ENCODE measurements at regions not wholly inside any gene's neighbourhood (a gene's known extent, or its start where the extent isn't known, plus 50 kb on each side); places are given as distances from the start of the nearest gene placed in this dataset.

- no peak for TF ChIP-seq TCF7L2 (IDR thresholded peaks at IDR 0.05; ENCODE audit: borderline replicate concordance, extremely low read depth, insufficient read depth, insufficient read length)
- TF ChIP-seq, protein P1, sequence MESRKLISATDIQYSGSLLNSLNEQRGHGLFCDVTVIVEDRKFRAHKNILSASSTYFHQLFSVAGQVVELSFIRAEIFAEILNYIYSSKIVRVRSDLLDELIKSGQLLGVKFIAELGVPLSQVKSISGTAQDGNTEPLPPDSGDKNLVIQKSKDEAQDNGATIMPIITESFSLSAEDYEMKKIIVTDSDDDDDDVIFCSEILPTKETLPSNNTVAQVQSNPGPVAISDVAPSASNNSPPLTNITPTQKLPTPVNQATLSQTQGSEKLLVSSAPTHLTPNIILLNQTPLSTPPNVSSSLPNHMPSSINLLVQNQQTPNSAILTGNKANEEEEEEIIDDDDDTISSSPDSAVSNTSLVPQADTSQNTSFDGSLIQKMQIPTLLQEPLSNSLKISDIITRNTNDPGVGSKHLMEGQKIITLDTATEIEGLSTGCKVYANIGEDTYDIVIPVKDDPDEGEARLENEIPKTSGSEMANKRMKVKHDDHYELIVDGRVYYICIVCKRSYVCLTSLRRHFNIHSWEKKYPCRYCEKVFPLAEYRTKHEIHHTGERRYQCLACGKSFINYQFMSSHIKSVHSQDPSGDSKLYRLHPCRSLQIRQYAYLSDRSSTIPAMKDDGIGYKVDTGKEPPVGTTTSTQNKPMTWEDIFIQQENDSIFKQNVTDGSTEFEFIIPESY (IDR thresholded peaks at IDR 0.05; ENCODE audit: extremely low read depth, insufficient replicate concordance, low read length): no peak
Measured at GRCh38 chr9:2963307-2963706, 119.4 kb upstream of the PUM3 start (continued).

DNA sequence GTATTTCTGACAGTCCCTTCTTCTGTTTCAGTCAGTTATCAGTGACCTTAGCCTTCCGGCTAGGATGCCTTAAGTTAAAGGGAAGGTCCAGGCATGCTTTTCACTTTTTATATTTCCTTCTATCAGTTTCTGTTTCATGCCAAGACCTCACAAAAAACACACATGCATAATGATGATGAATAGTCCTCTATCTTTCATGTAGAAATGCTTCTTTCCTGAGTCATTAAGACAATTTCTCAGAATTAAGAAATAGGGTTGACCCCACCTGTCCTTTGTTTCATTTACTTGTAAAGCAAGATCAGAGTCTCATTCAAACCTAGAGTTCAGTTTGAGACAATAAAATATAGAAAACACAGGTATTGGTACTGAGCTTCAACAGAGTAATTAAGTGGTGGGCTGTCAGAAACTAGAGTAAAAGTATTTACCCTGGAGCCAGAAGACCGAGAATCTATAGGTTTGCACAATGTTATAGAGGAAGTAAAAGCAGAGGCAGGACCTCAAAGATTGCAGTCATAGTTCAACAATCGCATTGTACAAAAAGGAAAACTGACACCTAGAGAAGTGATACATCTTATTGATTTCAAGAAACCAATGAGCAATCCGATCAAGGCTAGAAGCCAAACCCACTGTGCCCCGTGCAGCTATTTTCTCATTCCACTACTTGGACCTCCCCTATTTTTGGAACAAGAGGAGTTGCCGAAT lies 118.7 kb upstream of the PUM3 start:
- no peak for TF ChIP-seq TCF7L2 (IDR thresholded peaks at IDR 0.05; ENCODE audit: borderline replicate concordance, extremely low read depth, insufficient read depth, insufficient read length)
- no peak for TF ChIP-seq SRF (IDR thresholded peaks at IDR 0.05; ENCODE audit: low read depth)
- TF ChIP-seq FOSL1 (IDR thresholded peaks at IDR 0.05; ENCODE audit: low read depth): no peak
- TF ChIP-seq, protein P2, sequence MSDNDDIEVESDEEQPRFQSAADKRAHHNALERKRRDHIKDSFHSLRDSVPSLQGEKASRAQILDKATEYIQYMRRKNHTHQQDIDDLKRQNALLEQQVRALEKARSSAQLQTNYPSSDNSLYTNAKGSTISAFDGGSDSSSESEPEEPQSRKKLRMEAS (IDR thresholded peaks at IDR 0.05): no peak
- TF ChIP-seq JUND (IDR thresholded peaks at IDR 0.05): no peak
- TF ChIP-seq, protein P3, sequence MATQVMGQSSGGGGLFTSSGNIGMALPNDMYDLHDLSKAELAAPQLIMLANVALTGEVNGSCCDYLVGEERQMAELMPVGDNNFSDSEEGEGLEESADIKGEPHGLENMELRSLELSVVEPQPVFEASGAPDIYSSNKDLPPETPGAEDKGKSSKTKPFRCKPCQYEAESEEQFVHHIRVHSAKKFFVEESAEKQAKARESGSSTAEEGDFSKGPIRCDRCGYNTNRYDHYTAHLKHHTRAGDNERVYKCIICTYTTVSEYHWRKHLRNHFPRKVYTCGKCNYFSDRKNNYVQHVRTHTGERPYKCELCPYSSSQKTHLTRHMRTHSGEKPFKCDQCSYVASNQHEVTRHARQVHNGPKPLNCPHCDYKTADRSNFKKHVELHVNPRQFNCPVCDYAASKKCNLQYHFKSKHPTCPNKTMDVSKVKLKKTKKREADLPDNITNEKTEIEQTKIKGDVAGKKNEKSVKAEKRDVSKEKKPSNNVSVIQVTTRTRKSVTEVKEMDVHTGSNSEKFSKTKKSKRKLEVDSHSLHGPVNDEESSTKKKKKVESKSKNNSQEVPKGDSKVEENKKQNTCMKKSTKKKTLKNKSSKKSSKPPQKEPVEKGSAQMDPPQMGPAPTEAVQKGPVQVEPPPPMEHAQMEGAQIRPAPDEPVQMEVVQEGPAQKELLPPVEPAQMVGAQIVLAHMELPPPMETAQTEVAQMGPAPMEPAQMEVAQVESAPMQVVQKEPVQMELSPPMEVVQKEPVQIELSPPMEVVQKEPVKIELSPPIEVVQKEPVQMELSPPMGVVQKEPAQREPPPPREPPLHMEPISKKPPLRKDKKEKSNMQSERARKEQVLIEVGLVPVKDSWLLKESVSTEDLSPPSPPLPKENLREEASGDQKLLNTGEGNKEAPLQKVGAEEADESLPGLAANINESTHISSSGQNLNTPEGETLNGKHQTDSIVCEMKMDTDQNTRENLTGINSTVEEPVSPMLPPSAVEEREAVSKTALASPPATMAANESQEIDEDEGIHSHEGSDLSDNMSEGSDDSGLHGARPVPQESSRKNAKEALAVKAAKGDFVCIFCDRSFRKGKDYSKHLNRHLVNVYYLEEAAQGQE (IDR thresholded peaks at IDR 0.05; ENCODE audit: low read depth): no peak
- TF ChIP-seq, protein P1 (IDR thresholded peaks at IDR 0.05; ENCODE audit: extremely low read depth, insufficient replicate concordance, low read length): no peak
- Histone ChIP-seq H4K20me1 (ENCODE audit: insufficient read depth) (no peaks in the 10 kb centered on the region; the same call in 1 of the 2 replicates), H3K4me1 (ENCODE audit: control insufficient read depth in 1 of 2, insufficient read depth in 2 of 2, low read length in 2 of 2) (no peaks in the 10 kb centered on the region), H3K9me2 (ENCODE audit: insufficient read depth) (no peaks in the 10 kb centered on the region), H3K79me2 (ENCODE audit: insufficient read depth, low read length) (no peaks in the 10 kb centered on the region), H3K27ac (ENCODE audit: low read depth, low read length) (no peak overlapping the region), H3K27me3 (ENCODE audit: insufficient read depth, low read length) (peaks cover 67% of the 10 kb centered on the region), H3K4me3 (replicated peaks in 1 of 2; ENCODE audit: low read depth in 1 of 2, low read length in 2 of 2) (no peak overlapping the region), H3K36me3 (ENCODE audit: control insufficient read depth in 1 of 2, insufficient read depth in 2 of 2, low read length in 2 of 2) (no peaks in the 10 kb centered on the region), H3K9ac (ENCODE audit: low read length) (no peak overlapping the region), H2AFZ (ENCODE audit: low read depth, low read length, poor library complexity, severe bottlenecking) (no peak overlapping the region), H3K4me2 (ENCODE audit: low read length) (no peak overlapping the region), H3K9me3 (ENCODE audit: control insufficient read depth in 1 of 2, insufficient read depth in 1 of 2, low read depth in 1 of 2, low read length in 2 of 2) (no peaks in the 10 kb centered on the region)
- ChIA-PET RAD21 (ENCODE audit: low non-redundant PET in 1 of 2, low total read pairs in 2 of 2, uncharacterized antibody in 2 of 2, unreplicated experiment in 2 of 2) (no interaction called here), CTCF (no interaction called here), POLR2A (no interaction called here)
- ATAC-seq (no peak), DNase-seq (ENCODE audit: low read depth, low spot score) (no peak)
- intact Hi-C loops (cut with micrococcal nuclease): no loop called here
- no TSS peak for BruUV-seq (replicated peaks)

Measured in HCT116 (cell line).